ENCODE measurements at regions not wholly inside any gene's neighbourhood (a gene's known extent, or its start where the extent isn't known, plus 50 kb on each side); places are given as distances from the start of the nearest gene placed in this dataset.

- no peak for DNase-seq (ENCODE audit: low read depth)
These were observed 55.7 kb downstream of the RTL6 start for GRCh38 chr22:44442186-44442815.

GRCh38 chr22:44441401-44442185, 56.4 kb downstream of the RTL6 start:
- DNase-seq (ENCODE audit: low read depth) = no peak

GRCh38 chr22:44440224-44441160, 57.5 kb downstream of the RTL6 start:
- no peak for DNase-seq (ENCODE audit: low read depth)

GRCh38 chr22:44439356-44440223, 58.4 kb downstream of the RTL6 start:
- no peak for DNase-seq (ENCODE audit: low read depth)

GRCh38 chr22:44438481-44439131, 59.4 kb downstream of the RTL6 start:
- no peak for DNase-seq (ENCODE audit: low read depth)

- DNase-seq (ENCODE audit: low read depth) = no peak
These were observed 60.0 kb downstream of the RTL6 start for GRCh38 chr22:44438056-44438455.

GRCh38 chr22:44437216-44438055, 60.6 kb downstream of the RTL6 start:
- DNase-seq (ENCODE audit: low read depth) = no peak

- DNase-seq (ENCODE audit: low read depth) = no peak
These were observed 61.3 kb downstream of the RTL6 start for GRCh38 chr22:44436736-44437135.

- no peak for DNase-seq (ENCODE audit: low read depth)
These were observed 66.8 kb downstream of the RTL6 start for GRCh38 chr22:44431256-44431655.

- DNase-seq (ENCODE audit: low read depth) = no peak
These were observed 67.3 kb downstream of the RTL6 start for GRCh38 chr22:44430716-44431115.

- no peak for DNase-seq (ENCODE audit: low read depth)
These were observed 68.0 kb downstream of the RTL6 start for GRCh38 chr22:44429941-44430587.

GRCh38 chr22:44428941-44429830, 68.8 kb downstream of the RTL6 start:
- no peak for DNase-seq (ENCODE audit: low read depth)

GRCh38 chr22:44427611-44428470, 70.2 kb downstream of the RTL6 start:
- DNase-seq (ENCODE audit: low read depth) = no peak

- no peak for DNase-seq (ENCODE audit: low read depth)
These were observed 71.1 kb downstream of the RTL6 start for GRCh38 chr22:44426981-44427380.

GRCh38 chr22:44425694-44426045, 72.4 kb downstream of the RTL6 start:
- no peak for DNase-seq (ENCODE audit: low read depth)

- no peak for DNase-seq (ENCODE audit: low read depth)
These were observed 73.0 kb downstream of the RTL6 start for GRCh38 chr22:44424867-44425693.

GRCh38 chr22:44424359-44424682, 73.7 kb downstream of the RTL6 start:
- no peak for DNase-seq (ENCODE audit: low read depth)
